H9 (cell line): ENCODE measurements at regions not wholly inside any gene's neighbourhood (a gene's known extent, or its start where the extent isn't known, plus 50 kb on each side); places are given as distances from the start of the nearest gene placed in this dataset.

Source experiments
- DNase-seq: peaks from one replicate; pipeline ENCODE4 v3.0.0-alpha.2; 2017
- H2AFZ ChIP-seq: one replicate; pipeline ENCODE4 v1.6.1; 2013; ENCODE audit warnings: mild to moderate bottlenecking, low read length, control low read depth, moderate library complexity
- H2AK5ac ChIP-seq: 2 replicates; pipeline ENCODE4 v1.6.1; 2013; ENCODE audit warnings: low read length, control low read depth, mixed read lengths; ENCODE audit not compliant: insufficient read length
- H2BK120ac ChIP-seq: one replicate; pipeline ENCODE4 v1.6.1; 2013; ENCODE audit warnings: low read depth, mild to moderate bottlenecking, low read length, control low read depth, inconsistent platforms; ENCODE audit not compliant: poor library complexity, severe bottlenecking
- H2BK12ac ChIP-seq: 2 replicates; pipeline ENCODE4 v1.6.1; 2013; ENCODE audit warnings: low read length, control low read depth, mixed read lengths, low read depth; ENCODE audit not compliant: insufficient read length
- H2BK15ac ChIP-seq: 2 replicates; pipeline ENCODE4 v1.6.1; 2013; ENCODE audit warnings: low read depth, low read length, control low read depth
- H2BK20ac ChIP-seq: one replicate; pipeline ENCODE4 v1.6.1; 2013; ENCODE audit warnings: low read depth, mild to moderate bottlenecking, low read length, control low read depth, inconsistent platforms; ENCODE audit not compliant: poor library complexity, severe bottlenecking
- H2BK5ac ChIP-seq: 2 replicates; pipeline ENCODE4 v1.6.1; 2013; ENCODE audit warnings: low read length, control low read depth, mixed read lengths; ENCODE audit not compliant: insufficient read length
- H3K14ac ChIP-seq: 2 replicates; pipeline ENCODE4 v1.6.1; 2013; ENCODE audit warnings: low read length, control low read depth; ENCODE audit not compliant: insufficient read depth
- H3K18ac ChIP-seq: 2 replicates; pipeline ENCODE4 v1.6.1; 2013; ENCODE audit warnings: low read depth, mild to moderate bottlenecking, mixed read lengths, low read length, control low read depth; ENCODE audit not compliant: insufficient read length
- H3K23ac ChIP-seq: 2 replicates; pipeline ENCODE4 v1.6.1; 2013; ENCODE audit warnings: low read length, control low read depth, mixed read lengths, low read depth; ENCODE audit not compliant: insufficient read length
- H3K23me2 ChIP-seq: 2 replicates; pipeline ENCODE4 v1.6.1; 2013; ENCODE audit warnings: low read depth, mild to moderate bottlenecking, mixed read lengths, low read length, control low read depth; ENCODE audit not compliant: insufficient read length, poor library complexity, severe bottlenecking
- H3K27ac ChIP-seq: 2 replicates; pipeline ENCODE4 v1.5.1; 2013; ENCODE audit warnings: low read length, control low read depth, mixed read lengths, low read depth; ENCODE audit not compliant: insufficient read length
- H3K27me3 ChIP-seq: 2 replicates; pipeline ENCODE4 v1.6.1; 2013; ENCODE audit warnings: low read length, control low read depth, inconsistent platforms; ENCODE audit not compliant: insufficient read depth
- H3K4ac ChIP-seq: 2 replicates; pipeline ENCODE4 v1.6.1; 2013; ENCODE audit warnings: low read depth, mild to moderate bottlenecking, control low read depth, inconsistent platforms, low read length, moderate library complexity
- H3K4me1 ChIP-seq: 2 replicates; pipeline ENCODE4 v1.6.1; 2013; ENCODE audit warnings: low read length, control low read depth, inconsistent platforms; ENCODE audit not compliant: insufficient read depth
- H3K4me2 ChIP-seq: 2 replicates; pipeline ENCODE4 v1.6.1; 2013; ENCODE audit warnings: low read length, control low read depth, mixed read lengths; ENCODE audit not compliant: insufficient read length, insufficient read depth
- H3K56ac ChIP-seq: 2 replicates; pipeline ENCODE4 v1.6.1; 2013; ENCODE audit warnings: low read depth, mild to moderate bottlenecking, mixed read lengths, low read length, control low read depth; ENCODE audit not compliant: insufficient read length
- H3K79me1 ChIP-seq: 2 replicates; pipeline ENCODE4 v1.6.1; 2013; ENCODE audit warnings: low read depth, mild to moderate bottlenecking, moderate library complexity, low read length, control low read depth, inconsistent platforms; ENCODE audit not compliant: insufficient read depth, poor library complexity, severe bottlenecking
- H3K79me2 ChIP-seq: 2 replicates; pipeline ENCODE4 v1.6.1; 2013; ENCODE audit warnings: low read length, control low read depth, inconsistent platforms; ENCODE audit not compliant: insufficient read depth
- H3K9ac ChIP-seq: 2 replicates; pipeline ENCODE4 v1.6.1; 2013; ENCODE audit warnings: low read length, control low read depth, mixed read lengths; ENCODE audit not compliant: insufficient read length; ENCODE audit errors: extremely low read depth
- H3K9me3 ChIP-seq: one replicate; pipeline ENCODE4 v1.6.1; 2013; ENCODE audit warnings: low read depth, low read length, inconsistent platforms; ENCODE audit not compliant: control insufficient read depth
- H3T11ph ChIP-seq: one replicate; pipeline ENCODE4 v1.6.1; 2013; ENCODE audit warnings: mild to moderate bottlenecking, low read length, control low read depth, inconsistent platforms
- H4K20me1 ChIP-seq: one replicate; pipeline ENCODE4 v1.6.1; 2013; ENCODE audit not compliant: control insufficient read depth, insufficient read length, insufficient read depth
- H4K5ac ChIP-seq: 2 replicates; pipeline ENCODE4 v1.6.1; 2013; ENCODE audit warnings: low read depth, mild to moderate bottlenecking, mixed read lengths, low read length, control low read depth; ENCODE audit not compliant: insufficient read length
- H4K8ac ChIP-seq: replicated peaks from 2 replicates; pipeline ENCODE4 v1.6.1; 2013; ENCODE audit warnings: low read length, control low read depth, mixed read lengths, low read depth; ENCODE audit not compliant: insufficient read length
- H4K91ac ChIP-seq: 2 replicates; pipeline ENCODE4 v1.6.1; 2013; ENCODE audit warnings: low read depth, mild to moderate bottlenecking, moderate library complexity, mixed read lengths, low read length, control low read depth; ENCODE audit not compliant: insufficient read length
- H3K27ac Mint-ChIP-seq, 3 experiments: 2 replicates in 2 of 3; 3 replicates in 1 of 3; pipeline ENCODE4 v1.8.0; 2020 to 2021; ENCODE audit warnings: mixed read lengths in 3 of 3, mild to moderate bottlenecking in 1 of 3, moderate library complexity in 1 of 3
- H3K27me3 Mint-ChIP-seq: 2 replicates; pipeline ENCODE4 v1.8.0; 2021; ENCODE audit warnings: low read depth, mild to moderate bottlenecking, moderate library complexity, mixed read lengths
- H3K36me3 Mint-ChIP-seq, 3 experiments: 2 replicates in 2 of 3; 3 replicates in 1 of 3; pipeline ENCODE4 v1.8.0; 2020 to 2021; ENCODE audit warnings: low read depth in 3 of 3, mixed read lengths in 3 of 3; ENCODE audit not compliant: insufficient read depth in 1 of 3
- H3K4me1 Mint-ChIP-seq, 2 experiments: 2 replicates each; pipeline ENCODE4 v1.8.0; 2020; ENCODE audit warnings: mixed read lengths in 2 of 2
- H3K4me3 Mint-ChIP-seq, 2 experiments: 2 replicates in 1 of 2; 3 replicates in 1 of 2; pipeline ENCODE4 v1.8.0; 2020 to 2021; ENCODE audit warnings: mild to moderate bottlenecking in 2 of 2, mixed read lengths in 2 of 2, moderate library complexity in 1 of 2
- H3K9me3 Mint-ChIP-seq, 2 experiments: 2 replicates in 1 of 2; 3 replicates in 1 of 2; pipeline ENCODE4 v1.8.0; 2020; ENCODE audit warnings: mild to moderate bottlenecking in 2 of 2, mixed read lengths in 2 of 2, moderate library complexity in 1 of 2
- CTCF ChIP-seq: fragments of 200-600 bp; sonication (generic); conservative IDR thresholded peaks from 3 replicates; pipeline ENCODE4 v1.8.0; 2021; ENCODE audit warnings: antibody characterized with exemption, mild to moderate bottlenecking
- WGBS: extraction: QIAGEN DNeasy Blood & Tissue Kit; methylation state at CpG from one replicate; pipeline ENCODE4 v1.1.7; 2013; ENCODE audit warnings: missing lambda C conversion rate, low lambda C conversion rate, mixed read lengths; ENCODE audit not compliant: insufficient read length; ENCODE audit errors: extremely low coverage; 5-methylcytosine and 5-hydroxymethylcytosine counted together

- Histone ChIP-seq H4K20me1 (no peaks in the 10 kb centered on the region), H3K9ac (no peak overlapping the region), H3K18ac (no peak overlapping the region), H3K23me2 (no peaks in the 10 kb centered on the region), H2BK5ac (no peak overlapping the region), H2AK5ac (no peak overlapping the region), H3T11ph (no peak overlapping the region), H3K4me2 (no peak overlapping the region), H3K4ac (no peak overlapping the region), H3K56ac (no peak overlapping the region), H3K27me3 (no peaks in the 10 kb centered on the region; the same call in 1 of the 2 replicates), H4K91ac (no peak overlapping the region), H3K9me3 (no peaks in the 10 kb centered on the region), H3K79me2 (no peaks in the 10 kb centered on the region), H3K23ac (no peak overlapping the region), H3K79me1 (no peaks in the 10 kb centered on the region), H2AFZ (no peak overlapping the region), H4K5ac (no peak overlapping the region), H2BK12ac (no peak overlapping the region), H2BK20ac (no peak overlapping the region), H3K14ac (no peak overlapping the region), H3K4me1 (peaks cover 4% of the 10 kb centered on the region; the same call in 1 of the 2 replicates), H2BK120ac (no peak overlapping the region), H4K8ac (no peak overlapping the region), H3K27ac (no peak overlapping the region), H2BK15ac (no peak overlapping the region)
- H3K9me3 Mint-ChIP-seq: no peaks in the 10 kb centered on the region
- peaks cover 6 to 17% of the 10 kb centered on the region in 2 experiments for H3K4me1 Mint-ChIP-seq
- no peak overlapping the region for H3K4me3 Mint-ChIP-seq
- no peaks in the 10 kb centered on the region for H3K27me3 Mint-ChIP-seq
- DNase-seq: no peak
- no peaks in the 10 kb centered on the region; a peak in 2 of 7 replicates for H3K36me3 Mint-ChIP-seq
- no CpG with 5 or more reads among the region's 5 CpGs for WGBS
- H3K27ac Mint-ChIP-seq: no peak overlapping the region
- no peak for TF ChIP-seq CTCF
These were observed 102.8 kb upstream of the F3 start for GRCh38 chr1:94644352-94644751.
